NCI-H748 treated with DMSO at 0.1 percent for 48 hours (cell line): ENCODE measurements at regions not wholly inside any gene's neighbourhood (a gene's known extent, or its start where the extent isn't known, plus 50 kb on each side); places are given as distances from the start of the nearest gene placed in this dataset.

Experiments
- DNase-seq: peaks from one replicate; lab custom pipeline; 2025; lab: John Stamatoyannopoulos, UW

DNA sequence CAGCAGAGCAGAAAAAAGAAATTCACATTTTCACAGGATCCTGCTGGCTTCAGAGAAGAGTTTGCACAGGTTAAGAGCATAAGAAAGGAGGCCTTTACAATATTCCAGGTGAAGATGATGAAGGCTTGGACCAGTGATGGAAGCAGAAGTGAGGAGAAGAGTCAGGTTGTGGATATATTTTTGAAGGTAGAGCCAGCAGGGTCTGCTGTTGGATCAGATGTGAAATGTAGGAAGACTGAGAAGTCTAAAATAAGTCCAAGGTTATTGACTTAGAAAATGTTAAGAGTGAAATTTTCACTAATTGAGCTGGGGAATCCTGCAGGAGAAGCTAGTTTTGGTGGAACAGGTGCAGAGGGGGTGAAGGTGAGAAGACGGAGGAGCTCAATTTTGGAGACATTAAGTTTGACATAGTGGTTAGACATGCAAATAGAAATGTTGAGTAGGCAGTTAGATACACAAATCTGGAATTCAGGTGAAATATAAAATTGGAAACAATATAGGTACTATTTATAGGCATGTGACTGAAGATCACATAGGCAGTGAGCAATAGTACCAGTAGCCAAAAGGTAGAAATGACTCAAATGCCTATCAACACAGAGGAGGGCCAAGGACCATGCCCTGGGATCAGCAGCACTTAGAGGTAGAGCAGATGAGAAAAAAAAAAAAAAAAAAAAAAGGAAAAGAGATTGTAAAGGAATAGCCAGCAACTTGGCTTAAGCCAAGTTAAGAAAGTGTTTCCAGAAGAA lies 252.0 kb downstream of the AASDHPPT start:
- no peak for DNase-seq

DNA sequence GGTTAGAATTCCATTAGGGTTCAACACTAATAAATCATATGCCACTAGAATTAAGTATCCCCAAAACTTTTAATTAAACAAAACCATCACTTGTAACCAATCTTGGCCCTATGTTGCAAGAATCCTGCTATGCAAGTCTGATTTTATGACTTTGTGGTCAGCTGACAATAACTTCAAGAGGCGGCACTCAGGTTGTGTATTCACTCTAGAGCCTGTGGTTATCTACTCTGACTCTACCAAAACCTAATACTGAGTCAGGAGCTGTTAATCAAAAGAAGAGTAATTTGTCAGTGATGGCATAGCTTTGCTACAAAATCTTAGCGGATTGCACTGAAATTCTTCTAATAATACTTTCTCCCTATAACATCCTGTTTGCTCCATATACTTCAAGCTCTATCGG lies 253.7 kb downstream of the AASDHPPT start:
- DNase-seq, result no peak

DNA sequence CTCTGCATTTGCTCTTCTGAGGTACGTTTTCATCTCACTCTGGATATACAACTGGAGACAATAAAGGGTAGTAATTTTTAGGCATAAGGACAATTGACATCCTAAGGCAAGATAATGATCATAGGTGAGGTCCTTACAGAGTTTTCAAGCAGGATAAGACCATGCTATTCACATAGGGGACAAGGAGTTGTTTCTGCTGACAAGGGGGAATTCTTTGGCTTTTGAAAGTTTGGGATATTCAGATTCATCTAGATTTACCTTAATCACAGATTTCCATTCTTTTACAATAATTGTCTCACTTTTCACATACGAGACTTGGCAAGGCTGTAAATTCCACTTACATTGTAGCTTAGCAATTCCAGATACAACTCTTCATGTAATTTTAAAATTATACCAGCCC lies 256.2 kb downstream of the AASDHPPT start:
- DNase-seq, result no peak

DNA sequence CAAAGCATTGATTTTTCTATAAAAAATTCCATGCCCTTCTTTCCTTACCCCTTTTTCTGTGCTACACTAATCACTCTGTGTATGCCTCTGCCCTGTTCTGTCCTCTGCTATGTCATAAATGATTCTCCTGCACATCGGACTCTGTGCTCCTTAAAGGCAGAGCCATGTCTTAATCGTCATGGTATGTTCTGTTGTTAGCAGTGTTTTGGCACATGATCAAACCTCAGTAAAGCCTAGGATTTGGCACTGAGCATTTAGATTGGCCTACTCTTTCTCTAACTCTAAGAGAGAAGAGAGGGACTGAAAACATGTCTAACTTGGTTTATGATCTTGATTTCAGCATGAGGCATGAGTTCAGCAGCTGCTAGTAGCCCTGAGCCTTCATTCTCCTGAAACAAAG lies 266.9 kb downstream of the AASDHPPT start:
- no peak for DNase-seq

DNA sequence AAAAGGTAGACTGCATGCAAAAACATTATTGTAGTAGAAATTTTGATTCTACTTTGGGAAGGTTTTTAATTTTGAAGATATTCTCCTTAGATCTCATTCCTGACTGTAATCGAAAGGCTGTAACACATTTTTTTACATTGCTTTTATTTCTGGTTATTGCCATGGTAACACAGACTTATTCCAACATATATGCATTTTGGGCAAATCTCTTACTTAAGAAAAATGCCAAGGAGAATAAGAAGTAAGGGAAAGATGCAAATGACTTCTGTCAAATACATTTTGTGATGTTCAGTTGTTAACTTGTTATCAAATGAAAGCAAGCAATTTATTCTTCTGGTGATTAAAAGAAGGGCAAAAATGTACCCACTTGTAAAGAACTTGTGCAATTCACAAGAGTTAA lies 267.5 kb downstream of the AASDHPPT start:
- DNase-seq, result no peak

DNA sequence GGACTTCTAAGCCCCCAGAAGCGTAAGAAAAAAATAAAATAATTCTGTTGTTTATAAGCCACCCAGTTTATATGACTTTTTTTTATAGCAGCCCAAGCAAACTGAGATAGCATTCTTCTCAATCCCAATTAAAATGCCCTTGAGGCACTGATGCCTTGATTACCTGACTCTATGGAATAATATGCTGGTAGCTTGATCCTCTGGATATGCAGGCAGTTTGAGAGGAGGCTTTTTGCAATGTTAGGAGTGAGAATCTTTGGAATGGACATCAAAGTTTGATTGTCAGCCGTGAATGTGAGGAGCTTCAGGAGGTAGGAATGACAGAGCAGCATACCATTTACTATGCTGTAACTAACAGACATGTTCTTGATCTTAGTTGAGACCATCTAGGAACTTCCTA lies 275.6 kb downstream of the AASDHPPT start:
- no peak for DNase-seq

DNA sequence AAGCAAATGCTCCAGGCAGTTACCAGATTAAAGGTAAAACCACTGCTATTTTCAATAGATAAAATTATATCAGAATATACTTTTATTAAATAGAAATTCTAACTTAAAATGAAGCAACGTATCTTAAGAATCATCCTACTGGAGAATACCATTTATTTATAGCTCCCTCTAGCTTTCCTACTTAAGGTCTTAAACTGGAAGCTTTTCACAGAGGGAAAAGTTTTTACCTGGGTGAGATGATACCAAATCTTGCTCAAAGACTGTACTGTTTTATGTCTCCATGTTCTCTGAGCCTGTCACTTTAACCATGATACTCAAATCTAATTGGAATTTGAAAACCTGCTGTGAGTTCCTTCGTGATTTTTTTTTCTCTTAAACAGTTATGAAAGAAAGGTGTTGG lies 291.8 kb downstream of the AASDHPPT start:
- no peak for DNase-seq

DNA sequence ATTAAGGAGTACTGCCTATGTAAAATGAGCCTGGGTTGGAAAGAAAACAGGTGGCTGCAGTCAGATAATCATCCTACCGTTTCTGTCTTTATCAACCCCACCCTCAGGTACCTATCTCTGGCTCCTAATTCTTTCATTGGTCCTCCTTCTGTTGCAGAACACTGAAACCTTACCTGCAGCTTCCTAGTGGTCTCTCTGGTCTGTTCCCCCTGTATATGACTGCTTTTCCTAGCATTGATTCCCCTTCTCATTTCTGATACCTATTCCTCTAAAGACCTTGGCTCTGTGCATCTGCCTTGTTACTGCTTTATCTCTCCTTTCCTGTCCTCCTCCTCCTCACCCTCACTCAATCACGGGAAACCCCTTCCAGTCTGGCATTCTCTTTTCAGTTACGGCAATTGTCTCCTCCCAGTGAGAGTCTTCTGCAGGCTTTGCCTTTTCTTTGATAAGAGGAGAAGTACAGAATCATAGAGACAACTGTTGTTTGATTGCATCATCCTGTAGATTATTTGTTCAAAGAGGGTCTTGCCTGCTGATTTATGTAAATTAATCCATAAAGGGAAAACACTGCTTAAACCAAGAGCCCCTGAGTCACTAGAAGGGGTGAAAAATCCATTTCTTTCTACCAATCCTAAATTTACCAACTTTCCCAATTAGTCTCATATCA lies 301.2 kb downstream of the AASDHPPT start:
- no peak for DNase-seq

DNA sequence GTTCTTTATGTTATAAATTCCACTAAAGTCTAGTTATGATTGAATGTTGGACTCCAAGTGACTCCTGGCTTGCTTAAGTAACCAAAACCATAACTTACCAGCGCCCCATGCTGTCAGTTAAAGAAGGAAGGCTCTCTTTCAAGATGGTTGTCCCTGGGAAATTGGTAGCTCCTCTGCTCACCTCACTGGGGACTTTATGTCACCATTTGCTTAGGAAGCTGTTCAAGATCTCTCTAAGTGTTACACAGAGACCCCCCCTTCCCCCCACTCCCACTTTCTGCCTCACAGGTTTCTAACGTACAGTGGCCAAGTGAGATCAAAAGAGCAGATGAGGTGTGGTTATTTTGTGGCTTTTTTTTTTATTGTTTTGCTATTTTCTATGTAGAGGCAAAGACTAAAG lies 301.8 kb downstream of the AASDHPPT start:
- no peak for DNase-seq

DNA sequence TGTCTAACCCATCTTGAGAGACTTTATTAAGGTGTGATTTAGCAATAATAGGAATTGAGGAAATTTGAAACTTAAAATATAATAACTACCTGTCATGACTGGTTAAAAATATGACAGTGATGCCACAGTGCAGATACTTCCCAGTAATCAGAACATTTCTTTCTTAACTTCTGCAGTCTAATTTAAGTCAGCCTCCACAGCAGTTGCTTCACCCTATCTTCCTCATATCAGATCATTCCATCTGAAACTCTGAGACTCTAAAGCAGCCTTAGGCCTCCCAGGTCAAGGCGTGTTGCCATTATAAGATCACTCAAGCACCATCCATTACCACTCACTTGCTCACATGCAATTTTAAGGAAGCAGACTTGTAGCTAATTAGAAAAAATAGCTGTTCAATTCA lies 302.2 kb downstream of the AASDHPPT start:
- no peak for DNase-seq

DNA sequence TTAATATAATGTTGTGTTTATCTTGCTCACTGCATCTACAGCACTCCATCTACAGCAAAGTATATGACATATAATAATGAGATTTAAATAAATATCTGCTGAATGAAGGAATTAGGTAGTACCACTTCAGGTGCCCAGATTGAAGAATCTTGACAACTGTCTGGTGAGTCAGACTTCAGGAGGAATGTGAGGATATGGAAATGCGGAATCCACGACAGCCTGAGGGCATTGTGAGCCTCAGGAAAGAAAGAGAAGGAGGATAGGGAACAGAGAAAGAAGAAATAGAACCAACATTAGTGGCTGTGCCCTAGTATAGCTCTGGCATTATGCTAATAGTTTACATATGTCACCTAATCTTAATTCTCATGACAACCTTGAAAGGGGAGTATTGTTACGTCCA lies 304.4 kb downstream of the AASDHPPT start:
- no peak for DNase-seq

DNA sequence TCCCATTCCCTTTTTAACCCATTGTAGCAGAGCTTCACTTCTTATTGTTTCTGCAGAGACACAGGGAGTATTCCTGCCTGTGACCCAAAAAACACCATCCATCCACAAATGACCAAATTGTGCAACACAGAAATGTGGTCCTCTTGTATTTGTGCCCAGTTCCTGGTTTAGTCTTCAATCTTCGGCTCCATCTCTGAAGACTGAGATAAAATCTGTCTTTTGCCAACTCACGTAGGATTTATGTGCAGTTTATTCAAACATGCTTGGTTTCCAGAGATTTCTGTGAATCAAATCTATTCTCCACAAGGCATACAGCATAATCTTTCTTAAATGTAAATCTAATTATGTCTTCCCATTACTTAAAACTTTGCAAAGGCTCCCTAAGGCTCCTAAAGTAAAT lies 307.0 kb downstream of the AASDHPPT start:
- no peak for DNase-seq

DNA sequence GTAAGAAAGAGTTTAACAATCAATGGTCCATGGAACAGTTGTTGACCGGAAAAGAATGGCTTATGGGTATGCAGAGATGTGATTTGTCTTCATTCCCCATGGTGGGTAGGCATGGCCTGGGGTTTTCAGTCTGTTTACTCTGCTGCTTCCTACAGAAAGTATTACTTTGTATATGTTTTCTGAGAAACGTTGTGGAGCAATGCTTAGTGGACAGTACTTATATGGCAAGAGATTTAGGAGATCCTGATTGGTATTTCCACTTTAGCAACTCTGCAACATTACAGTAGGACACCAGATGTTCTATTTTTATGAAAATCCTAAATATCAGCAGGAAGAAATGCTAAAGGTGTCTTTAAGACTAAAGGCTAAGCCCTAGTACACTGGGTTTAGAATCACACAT lies 309.1 kb downstream of the AASDHPPT start:
- no peak for DNase-seq

DNA sequence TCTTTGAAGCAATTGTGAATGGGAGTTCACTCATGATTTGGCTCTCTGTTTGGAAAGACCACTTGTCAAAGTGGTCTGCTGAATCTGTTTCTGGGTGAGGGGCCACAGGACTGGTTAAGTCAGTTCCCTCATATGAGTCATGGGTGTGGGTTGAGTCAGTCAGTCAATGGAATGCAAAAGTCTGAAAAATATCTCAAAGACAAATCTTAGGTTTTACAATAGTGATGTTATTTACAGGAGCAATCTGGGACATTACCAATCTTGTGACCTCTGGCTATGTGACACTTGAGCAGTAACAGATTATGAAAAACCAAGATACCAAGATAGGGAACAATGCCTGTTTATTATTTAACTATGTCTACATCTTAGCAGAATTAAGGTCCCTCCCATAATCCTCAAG lies 311.6 kb downstream of the AASDHPPT start:
- no peak for DNase-seq

DNA sequence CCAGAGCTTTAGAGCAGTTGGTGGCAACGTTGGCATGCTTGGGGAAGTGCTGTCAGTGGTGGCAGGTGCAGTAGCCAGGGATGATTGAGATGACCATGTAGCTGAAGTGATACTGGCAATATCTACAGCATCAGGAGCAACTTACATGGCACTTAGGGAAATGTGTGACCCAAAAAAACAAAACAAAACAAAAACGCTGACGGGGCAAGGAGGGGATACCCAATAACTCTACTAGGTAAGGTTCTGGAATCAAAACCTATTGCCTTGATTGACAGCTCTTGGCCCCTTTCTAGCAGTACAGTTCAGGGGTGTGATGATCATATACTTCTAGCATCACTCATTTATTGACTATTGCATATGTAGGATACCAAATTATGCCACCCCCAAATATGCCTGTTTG lies 312.6 kb downstream of the AASDHPPT start:
- no peak for DNase-seq

DNA sequence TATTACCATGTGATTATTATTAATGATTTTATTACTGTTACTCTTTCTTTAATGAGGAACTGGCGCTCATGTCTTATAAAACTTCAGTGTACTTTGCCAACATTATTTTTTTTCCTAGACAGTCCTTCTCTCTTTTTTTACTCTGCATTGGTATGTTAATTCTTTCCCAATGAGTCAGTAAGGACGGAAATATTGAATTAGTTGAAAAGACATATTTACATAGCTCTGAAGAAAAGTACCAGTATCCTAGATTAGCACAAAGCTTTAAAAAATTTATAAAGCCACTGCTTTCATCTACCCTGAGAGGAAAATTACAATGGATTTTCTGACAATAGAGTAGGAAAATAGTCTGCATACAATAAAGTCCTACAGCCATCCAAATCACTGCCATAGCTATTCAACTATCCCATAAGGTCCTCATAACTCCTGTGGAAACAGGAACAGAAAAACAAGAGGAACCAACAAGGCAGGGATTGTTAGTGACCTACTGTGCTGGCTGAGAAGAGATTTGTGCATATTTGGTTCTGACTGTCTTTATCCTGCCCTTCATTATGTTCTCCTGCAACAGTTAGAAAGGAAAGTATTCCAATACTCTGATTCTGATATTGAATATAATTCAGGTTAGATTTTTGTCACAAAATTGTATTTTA lies 314.4 kb downstream of the AASDHPPT start:
- DNase-seq, result no peak

DNA sequence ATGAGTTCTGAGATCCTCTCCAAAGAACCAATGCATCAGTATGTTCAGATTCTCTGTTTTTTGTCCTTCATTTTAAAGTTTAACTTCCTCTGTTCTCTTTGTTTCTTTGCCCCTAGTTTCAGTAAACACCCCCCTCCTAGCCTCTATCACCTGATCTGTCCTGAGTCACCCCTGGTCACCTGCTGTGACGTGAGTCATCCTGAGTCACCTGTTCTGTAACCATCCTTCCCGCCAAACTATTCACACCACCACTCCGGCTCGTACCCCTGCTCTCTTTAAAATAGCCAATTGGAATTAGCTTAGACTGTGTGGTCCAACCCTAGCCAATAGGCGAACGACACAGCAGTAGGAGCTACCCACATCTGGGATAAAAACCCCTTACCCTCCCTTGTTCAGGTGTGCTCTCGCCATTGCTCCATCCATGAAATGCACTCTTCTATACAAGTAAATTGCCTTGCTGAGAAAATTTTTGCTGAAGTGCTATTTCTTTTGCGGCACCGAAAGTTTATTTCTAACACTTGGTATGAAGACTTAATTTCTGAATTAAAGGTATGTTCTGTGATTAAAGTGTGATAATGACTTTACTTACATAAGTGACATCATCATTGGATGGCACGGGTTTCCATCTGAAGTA lies 318.4 kb downstream of the AASDHPPT start:
- no peak for DNase-seq

DNA sequence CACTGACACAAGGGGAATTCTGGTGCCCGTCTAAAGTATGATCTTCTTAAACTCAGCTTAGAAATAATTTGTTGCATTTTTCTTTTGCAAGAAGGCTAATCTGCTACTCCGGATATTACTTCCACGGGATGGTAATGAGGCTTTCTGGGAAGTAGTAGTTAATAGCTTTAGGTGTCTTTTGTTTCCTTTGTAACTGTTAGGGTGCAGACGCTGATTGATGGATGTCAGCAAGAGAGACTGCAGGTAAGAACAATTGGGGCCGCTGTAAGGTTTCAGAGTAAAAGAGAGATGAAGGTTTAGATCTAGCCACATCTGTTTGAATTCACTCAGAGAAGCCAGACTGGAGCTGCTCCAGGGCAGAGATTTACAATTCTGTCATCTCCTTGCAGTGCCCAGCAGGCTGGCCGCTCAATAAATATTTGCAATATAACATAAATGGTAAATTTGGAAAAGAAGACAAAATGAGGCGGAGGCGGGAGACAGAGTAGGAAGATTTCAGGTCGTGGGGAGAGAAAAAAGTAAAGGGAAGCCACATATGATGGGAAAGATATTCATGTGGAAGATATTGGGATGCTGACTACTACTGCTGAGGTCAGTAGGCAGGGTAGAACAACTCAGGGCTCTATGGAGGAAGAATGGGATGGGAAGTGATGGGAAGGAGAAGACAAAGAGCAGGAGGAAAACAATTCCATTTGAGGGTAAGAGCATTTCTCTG lies 320.5 kb downstream of the AASDHPPT start:
- no peak for DNase-seq

DNA sequence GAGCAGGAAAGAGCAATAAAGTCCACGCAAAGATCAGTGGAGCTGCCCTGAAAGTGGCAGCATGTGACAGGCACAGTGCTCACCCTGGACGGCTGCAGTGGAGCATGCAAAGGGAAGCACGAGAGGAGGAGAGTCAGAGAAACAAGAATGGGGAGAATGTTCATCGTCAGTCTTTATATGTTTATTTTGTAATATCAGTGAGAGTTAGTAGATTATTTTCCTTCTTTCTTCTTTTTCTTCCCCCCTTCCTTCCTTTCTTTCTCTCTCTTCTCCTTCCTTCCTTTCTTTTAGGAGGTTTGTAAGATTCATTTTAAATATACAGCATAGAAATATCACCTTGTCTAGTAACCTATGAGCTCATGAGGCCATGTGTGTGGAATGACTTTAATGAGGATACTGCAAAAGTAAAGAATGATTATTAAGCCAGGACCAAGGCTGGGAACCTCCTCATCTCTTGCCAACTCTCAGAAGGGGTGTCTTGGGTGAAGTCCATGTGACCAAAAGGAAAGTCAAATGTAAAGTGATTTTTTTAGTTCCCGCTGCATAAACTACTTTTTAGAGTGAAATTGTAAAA lies 321.1 kb downstream of the AASDHPPT start:
- DNase-seq, result no peak

DNA sequence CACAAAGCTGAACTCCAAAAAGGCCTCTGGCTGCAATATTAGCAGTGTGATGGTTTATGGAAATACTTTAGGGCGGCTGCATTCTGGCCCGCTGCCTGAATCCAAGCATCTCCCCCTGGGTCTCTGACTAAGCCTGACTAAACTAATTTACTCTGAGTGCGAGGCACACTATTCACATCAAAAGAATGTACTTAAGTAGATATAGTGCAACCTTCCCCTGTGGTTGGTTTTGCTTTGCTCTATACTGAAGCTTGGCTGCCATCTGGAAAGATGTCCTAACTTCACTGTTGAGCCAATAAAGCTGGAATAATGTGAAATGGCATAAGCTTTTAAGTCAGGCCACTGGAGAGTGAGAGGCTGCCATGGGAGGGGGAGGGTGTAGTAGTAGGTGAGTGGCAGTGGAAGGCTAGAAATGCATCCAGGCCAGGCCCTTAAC lies 321.6 kb downstream of the AASDHPPT start:
- DNase-seq, result no peak

DNA sequence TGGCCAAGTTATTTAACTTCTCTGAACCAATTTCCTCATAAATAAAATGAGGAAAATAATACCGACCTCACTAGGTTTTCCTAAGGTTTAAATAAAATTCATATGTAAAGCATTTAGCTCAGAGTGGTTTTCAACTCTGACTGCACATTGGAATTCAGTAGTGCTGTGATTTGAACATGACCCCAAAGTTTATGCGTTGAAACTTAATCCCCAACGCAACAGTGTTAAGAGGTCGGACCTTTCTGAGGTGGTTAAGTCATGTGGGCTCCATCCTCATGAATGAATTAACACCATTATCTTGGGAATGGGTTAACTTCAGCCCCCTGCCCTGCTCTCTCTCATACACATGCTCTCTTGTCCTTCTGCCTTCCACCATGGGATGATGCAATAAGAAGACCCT lies 322.2 kb downstream of the AASDHPPT start:
- no peak for DNase-seq
